DMS 273 (cell line): ENCODE measurements at regions not wholly inside any gene's neighbourhood (a gene's known extent, or its start where the extent isn't known, plus 50 kb on each side); places are given as distances from the start of the nearest gene placed in this dataset.

ENCODE experiments used
- DNase-seq: peaks from one replicate; lab custom pipeline; 2025; ENCODE audit not compliant: unreplicated experiment; lab: John Stamatoyannopoulos, UW

- peak; percentile 25 for DNase-seq
Observed at GRCh38 chr2:42925742-42926433, 133.5 kb upstream of the HAAO start.

- no peak for DNase-seq
Observed at GRCh38 chr2:42924418-42924886, 132.1 kb upstream of the HAAO start.

GRCh38 chr2:42923580-42924417 is 131.4 kb upstream of the HAAO start:
- peak; percentile 27 for DNase-seq

- DNase-seq = peak; percentile 60
Observed at GRCh38 chr2:42922790-42923579, 130.6 kb upstream of the HAAO start.

DNA sequence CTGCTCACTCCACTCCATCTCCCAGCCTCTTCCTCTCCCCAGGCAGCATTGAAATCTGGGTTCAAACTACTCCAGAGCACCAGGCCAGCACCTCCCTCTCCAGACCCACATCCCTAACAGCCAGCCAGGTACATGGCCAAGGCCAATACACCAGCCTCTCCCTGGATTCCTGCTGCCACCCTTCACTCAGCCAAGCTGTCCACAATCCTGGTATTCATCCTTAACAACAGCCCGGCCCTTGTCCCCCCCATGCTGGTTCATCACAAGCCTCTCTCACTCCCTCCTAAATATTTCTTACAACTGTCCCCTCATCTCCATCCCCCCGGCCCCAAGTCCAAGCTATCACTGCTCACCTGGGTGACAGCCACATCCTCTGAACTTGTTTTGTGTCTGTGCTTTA is 129.9 kb upstream of the HAAO start:
- no peak for DNase-seq

GRCh38 chr2:42921721-42922120 is 129.3 kb upstream of the HAAO start:
- DNase-seq = peak; percentile 22

- DNase-seq = peak; percentile 58
Observed at GRCh38 chr2:42921147-42921520, 128.8 kb upstream of the HAAO start.

DNA sequence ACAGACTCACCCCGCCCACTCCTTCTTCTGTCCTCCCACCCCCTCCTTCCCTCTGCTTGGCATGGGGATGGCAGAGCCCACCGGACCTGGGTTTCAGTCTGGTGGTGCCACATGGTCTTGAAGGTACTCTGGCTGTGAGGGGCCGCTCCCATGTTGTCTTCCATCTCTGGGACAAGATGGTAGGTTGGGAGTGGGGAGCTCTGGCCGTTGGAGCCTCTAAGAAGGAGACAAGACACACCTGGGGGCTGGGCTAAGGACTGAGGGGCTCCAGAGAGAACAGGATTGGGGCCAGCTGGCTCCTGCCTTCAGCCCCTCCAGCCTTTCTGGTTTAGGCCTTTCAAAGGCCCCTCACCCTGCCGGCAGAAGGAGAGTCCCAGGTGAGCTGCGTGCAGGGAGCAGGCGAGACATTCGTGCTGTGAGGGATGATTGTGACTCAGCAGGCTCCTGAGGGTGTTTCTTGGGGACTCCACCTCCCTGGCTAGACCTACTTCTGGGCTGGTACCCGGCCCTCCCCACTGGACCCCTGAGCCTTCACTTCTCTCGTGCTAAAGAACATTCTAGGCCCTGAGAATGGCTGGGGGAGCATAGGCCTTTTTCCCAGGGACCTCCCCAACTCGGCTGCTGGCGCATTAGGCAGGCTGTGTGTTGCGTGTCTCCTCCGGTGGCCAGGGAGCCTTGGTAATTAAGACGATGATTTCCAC is 128.2 kb upstream of the HAAO start:
- DNase-seq = no peak

GRCh38 chr2:42918671-42919318 is 126.4 kb upstream of the HAAO start:
- no peak for DNase-seq

DNA sequence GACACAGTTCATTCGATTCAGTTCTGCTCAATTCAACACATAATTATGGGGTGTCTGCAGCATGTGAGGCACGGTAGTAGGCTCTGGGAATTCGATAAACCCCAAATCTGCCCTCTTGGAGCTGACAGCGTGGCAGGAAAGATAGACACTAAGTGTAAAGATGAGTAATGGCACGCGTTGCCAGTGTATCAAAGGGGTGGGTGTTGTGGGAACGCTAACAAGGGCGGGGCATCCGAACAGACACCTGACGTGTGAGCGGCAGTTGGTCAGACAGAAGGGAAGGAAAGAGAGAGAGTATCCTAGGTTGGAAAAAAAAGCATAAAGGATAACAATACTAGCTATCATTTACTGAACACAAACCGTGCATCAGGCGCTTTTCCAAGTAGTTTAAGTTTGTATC is 125.7 kb upstream of the HAAO start:
- DNase-seq = no peak

- no peak for DNase-seq
Observed at GRCh38 chr2:42917425-42917927, 125.1 kb upstream of the HAAO start.

GRCh38 chr2:42916324-42916723 is 123.9 kb upstream of the HAAO start:
- DNase-seq = no peak

DNA sequence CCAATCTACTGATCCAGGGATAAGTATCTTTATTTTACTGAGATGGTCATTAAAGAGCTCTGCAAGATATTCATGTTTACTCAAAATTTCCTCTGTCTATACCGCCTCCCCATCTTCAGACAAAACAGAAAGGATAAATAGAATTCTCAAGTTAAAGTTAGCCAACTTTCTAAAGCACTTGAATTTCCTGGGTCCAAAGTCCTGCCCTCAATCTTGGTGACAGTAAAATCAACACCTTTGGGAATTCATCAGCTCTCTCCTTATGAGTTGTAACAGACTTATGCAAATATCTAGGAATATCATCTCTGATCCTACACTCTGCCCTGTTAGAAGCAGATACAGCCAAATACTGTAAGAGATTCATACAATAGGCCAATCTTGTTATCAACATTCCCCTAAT is 122.5 kb upstream of the HAAO start:
- no peak for DNase-seq

DNA sequence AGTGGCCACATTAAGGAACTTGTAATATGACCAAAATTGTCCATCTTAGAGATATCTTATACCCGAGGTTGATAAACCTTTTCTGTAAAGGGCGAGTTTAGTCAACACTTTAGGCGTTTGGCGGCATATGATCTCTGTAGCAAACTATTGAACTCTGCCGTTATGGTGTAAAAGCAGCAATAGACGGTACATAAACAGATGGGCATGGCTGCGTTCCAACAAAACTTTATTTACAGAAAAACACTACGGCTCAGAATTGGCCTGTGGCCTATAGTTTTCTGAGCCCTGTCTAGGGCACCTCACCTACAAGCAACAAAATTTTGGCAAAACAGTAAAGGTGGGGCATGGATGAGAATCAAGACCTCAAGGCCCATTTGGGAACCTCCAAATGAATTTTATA is 121.9 kb upstream of the HAAO start:
- peak; percentile 64 for DNase-seq

GRCh38 chr2:42913280-42913878 is 121.0 kb upstream of the HAAO start:
- DNase-seq = no peak

- no peak for DNase-seq
Observed at GRCh38 chr2:42910645-42911405, 118.4 kb upstream of the HAAO start.

GRCh38 chr2:42909966-42910365 is 117.6 kb upstream of the HAAO start:
- no peak for DNase-seq

DNA sequence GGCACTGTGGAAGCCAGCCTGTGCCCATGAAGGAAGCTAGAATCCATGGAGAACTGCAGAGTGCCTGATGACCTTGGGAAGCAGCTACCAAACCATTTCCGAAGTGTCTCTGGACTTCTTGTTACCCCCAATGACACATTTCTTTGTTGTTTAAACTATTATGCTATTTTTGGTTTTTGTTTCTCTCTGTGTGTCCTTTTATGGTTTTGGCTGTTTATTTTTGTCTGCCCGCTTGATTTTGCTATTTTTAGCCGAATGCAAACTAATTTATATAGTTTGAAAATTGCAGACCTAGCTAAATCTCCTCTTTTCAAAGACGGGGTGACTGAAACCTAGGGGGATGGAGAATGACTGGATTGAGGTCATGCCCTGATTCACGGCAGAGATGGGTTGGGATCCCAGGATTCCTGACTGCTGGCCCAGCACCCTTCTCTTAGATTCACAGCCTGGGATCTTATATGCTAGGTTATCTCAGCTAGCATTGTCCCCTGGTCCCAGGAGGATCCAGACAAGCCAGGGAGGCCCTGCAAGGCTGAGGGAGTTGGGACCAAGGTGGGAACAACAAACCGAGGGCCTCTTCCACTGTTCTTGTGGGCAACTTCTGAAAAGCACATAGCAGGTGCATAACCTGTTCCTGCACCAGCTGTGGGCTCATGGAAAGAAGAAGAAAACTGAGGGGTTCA is 116.3 kb upstream of the HAAO start:
- DNase-seq = no peak

- DNase-seq = peak; percentile 25
Observed at GRCh38 chr2:42907835-42908234, 115.5 kb upstream of the HAAO start.
